Activated CD8-positive, alpha-beta memory T cell treated with anti-CD3 and anti-CD28 coated beads for 24 hours (primary cell): ENCODE measurements at regions not wholly inside any gene's neighbourhood (a gene's known extent, or its start where the extent isn't known, plus 50 kb on each side); places are given as distances from the start of the nearest gene placed in this dataset.

ENCODE experiments used
- DNase-seq: peaks from one replicate; pipeline ENCODE4 v3.0.0-alpha.2; 2020

DNA sequence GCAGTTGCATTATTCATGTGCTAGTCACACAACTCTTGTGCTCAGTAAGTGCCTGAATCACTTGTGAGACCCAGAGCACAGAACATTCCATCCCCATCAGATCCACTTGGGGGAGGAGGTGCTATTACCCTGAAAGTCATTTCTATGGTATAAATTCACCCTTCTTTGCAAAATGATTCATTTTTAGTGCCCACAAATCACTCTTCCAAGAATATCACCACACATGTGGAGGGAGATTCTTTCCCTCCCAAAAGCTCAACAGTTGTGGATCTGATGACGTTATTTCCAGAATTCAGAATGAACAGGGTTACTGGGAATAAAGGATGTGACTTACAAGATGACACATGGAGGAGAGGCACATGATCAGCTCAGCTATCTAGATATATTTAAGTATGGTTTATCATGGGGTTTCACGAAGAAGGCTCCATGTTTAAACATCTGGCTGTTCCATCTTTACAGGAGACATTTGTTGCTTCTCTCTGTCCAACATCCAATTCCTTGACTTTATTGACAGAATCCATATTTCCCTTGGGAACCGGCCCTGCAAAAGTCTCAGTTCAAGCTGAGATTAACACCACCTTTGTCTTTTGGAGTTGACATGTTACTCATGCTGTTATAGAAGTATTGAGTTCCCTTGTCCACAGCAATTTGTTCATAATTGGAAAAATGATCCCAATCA is 214.2 kb upstream of the PROK2 start:
- no peak for DNase-seq

GRCh38 chr3:71997066-71997653 is 212.2 kb upstream of the PROK2 start:
- no peak for DNase-seq

DNA sequence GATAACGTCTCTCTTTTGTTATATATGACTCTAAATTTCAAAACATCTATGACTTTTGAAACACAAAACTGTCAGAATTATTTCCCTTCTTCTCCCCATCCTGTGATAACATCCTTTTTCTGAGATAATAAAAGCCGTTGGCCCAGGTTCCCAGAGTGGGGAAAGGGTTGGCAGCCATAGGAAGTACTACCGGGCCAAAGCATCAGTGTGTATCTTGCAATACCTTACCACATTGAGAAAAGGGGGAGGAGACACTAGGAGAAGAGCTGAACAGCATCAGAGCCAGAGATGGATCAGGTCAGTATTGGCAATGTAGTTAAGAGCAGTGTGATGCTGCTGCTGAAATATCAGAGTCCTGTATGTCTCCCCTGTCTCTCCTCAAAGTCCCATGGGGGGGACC is 210.0 kb upstream of the PROK2 start:
- no peak for DNase-seq

- DNase-seq, result no peak
Observed at GRCh38 chr3:71994203-71994602, 209.3 kb upstream of the PROK2 start.

DNA sequence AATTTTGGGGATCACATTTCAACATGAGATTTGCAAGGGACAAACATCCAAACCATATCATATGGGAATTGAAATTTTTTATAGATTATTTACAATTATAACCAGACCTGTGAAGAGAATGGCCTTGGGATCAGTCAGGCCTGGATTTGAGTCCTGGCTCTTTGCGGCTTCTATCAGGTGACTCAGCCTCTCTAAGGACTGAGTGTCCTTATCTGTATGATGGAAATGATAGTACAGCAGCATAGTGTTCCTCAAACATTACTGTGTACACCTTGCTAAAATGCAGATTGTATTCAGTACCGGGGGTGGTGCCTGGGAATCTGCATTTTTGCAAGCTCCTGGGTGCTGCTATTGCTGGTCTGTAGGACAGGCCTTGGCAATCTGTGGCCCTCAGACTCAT is 206.7 kb upstream of the PROK2 start:
- no peak for DNase-seq

DNA sequence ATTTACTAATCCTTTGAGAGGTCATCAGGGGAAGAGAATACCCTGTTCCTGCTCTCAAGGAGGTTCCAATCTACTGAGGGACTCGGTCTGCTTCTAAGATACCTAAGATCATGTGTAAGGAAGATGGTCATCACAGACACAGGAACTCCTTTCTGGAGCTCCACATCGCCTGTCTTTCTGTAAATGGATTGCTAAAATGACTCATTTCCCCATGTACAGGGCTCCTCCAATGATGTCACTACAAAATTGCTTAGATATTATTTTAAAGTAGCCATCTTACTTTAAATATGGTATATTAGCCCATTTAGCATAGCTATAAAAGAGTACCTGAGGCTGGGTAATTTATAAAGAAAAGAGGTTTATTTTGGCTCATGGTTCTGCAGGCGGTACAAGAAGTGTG is 206.1 kb upstream of the PROK2 start:
- no peak for DNase-seq

DNA sequence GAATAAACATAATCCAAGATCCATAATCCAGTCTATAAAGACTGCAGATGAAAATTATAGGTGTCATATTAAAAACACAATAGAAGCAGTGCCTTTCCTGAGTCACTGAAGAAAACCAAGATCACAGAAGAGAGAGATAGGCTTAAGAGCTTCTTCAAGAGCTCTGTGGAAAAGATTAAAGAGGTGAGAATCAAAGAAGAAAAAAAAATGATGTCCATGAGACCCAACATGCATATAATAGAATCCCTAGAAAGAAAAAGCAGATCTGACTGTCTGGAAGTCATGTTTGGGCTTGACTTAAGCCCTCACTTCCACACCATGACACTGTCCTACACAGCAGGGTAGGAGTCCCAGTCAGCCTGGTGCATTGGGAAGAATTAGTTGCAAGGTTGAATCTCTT is 205.6 kb upstream of the PROK2 start:
- no peak for DNase-seq

- no peak for DNase-seq
Observed at GRCh38 chr3:71989165-71989564, 204.2 kb upstream of the PROK2 start.

DNA sequence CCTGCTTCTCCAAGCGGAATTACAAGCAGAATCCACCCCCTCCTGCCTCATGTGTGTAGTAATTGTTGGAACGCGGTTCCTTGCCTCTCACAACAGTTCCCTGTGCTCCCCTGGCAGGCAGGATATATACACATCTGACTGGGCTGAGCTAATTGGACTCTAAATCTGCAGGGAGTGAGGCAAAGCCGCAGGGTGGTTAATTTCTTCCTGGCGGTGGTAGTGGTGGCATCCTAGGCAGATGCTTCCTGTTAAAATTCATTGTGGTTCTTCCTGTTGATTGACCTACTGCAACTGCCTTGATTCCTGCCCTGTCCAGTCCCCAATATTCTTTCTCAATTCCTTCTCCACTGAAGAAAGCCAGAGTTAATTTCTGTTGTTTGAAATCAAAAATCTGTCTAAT is 202.9 kb upstream of the PROK2 start:
- DNase-seq, result no peak

GRCh38 chr3:71987089-71987735 is 202.3 kb upstream of the PROK2 start:
- no peak for DNase-seq

DNA sequence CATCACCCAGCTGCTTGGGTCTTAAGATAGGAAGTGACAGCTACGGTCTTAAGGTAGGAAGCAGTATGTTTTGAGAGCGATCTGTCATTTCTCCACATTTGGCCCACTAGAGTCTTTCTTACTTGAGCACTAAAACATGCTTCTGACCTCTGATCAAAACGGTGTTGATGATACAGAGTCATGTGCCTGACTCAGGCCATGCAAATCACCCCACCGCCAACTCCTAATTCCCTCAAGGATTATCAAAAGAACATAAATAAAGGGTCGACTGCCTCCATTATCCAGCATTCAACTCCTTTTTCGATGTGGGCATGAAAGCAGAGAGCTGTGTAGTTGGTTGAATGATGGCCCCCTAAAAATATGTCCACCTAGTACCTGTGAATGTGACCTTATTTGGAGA is 201.7 kb upstream of the PROK2 start:
- DNase-seq, result no peak

DNA sequence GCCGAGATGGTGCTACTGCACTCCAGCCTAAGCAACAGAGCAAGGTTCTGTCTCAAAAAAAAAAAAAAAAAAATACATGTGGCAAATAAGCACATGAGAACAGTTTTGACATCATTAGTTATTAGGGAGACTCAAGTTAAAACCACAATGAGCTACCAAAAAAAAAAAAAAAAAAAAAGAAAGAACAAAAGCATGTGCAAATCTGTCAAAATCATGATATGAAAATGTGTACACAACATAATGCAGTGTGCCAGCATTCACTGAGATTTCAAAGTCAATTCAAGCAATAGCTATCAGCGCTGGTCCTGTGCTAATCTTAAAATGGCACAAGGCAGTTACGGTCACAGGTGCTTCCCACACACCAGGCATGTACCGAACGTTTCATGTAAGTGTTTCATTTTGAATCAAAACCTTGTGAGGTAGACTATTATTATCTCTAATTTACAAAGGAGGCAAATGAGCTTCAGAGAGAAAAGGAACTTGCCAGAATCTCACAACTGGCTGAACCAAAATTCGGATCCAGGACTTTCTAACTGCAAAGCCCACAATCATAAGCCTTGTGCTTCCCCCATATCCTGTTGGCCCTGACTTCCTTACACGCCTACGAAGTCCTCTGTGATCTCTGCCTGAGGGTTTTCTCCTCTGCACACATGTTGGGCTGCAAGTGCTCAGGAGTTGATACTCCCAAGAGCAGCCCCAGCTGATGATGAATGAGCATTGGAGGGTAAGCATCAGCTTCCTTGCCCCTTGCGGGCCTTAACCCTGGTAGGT is 200.1 kb upstream of the PROK2 start:
- DNase-seq, result peak; percentile 66

DNA sequence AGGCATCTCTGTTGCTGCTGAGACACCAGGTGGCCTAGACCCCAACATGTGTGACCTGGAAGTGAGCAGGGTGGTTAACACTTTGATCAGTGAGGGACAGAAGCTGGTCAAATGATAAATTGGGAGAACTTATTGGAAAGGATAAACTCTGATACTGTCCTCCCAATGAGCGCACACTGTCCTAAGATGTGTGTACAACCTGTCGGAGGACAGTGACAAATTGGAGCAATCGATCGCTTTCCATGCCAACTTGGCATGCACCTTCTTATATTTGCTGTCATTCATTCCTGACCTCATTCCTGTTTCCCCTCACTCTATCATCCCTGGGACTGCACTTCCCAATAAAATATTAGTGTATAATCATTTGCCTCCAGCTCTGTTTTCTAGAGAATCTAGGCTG is 198.7 kb upstream of the PROK2 start:
- DNase-seq, result no peak

DNA sequence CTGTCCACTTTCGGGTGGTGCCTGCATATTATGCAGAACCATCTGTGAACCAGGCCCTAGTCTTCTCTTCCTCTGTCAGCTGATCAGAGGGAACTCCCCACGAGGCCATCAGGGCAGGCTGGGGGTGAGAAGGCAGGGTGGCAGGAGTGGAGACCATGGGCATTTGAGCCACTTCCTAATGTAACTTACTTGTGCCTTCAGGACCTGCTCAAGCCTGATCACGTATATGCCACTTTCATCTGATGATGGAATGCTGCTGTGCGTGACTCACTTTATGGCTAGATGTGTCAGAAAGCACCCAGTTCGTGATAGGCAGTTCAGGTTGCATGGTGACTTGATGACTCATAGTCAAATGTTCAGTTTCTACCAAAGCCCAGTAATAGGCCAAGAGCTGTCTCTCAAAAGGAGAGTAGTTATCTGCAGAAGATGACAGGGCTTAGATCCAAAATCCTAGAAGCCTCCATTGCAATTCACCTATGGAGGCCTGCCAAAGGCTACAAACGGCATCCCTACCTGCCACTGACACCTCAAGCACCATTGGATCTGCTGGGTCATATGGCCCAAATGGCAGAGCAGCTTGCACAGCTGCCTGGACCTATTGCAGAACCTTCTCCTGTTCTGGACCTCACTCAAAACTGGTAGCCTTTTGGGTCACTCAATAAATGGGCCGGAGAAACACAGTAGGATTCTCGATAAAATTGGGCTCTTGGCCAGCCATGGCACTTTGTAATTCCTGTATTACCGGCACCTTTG is 197.7 kb upstream of the PROK2 start:
- DNase-seq, result peak; percentile 75

DNA sequence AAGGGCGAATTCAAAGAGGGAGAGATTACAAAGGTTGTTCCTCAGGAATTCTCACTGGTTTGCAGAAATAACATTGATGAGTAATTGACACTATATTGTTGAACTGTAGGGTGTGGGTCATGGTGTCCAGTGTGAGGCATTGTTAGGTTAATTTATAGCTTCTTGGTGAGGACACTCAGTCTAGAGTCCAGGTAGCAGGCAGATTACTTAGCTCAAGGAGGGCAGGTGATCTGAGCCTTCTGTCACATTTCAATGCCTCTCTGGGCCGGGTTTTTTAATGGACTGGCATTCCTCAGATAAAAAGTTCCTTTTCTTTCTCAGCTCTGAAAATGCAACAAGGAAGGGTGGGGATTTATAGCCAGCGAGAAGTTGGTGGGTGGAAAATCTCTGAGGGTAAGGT is 194.2 kb upstream of the PROK2 start:
- DNase-seq, result no peak

GRCh38 chr3:71978150-71978721 is 193.3 kb upstream of the PROK2 start:
- no peak for DNase-seq

GRCh38 chr3:71977525-71977924 is 192.6 kb upstream of the PROK2 start:
- no peak for DNase-seq

- DNase-seq, result no peak
Observed at GRCh38 chr3:71975573-71975972, 190.6 kb upstream of the PROK2 start.

DNA sequence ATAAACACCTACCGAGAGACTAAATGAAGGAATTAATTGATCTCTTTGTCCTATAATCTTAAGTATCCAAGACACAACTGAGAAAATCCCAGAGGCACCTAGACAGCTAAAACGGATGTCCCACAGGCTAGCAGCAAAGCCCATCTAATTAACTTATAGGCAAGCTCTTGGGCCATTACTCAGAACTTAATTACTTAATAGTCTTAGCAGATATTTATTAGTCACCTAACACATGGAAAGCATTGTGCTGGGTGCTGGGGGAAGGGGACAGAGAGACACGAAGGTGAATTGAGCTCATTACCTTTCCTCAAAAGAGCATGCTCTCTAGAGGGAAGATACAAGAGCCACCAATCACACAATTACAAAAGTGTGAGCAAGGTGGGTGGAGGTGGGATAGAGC is 189.8 kb upstream of the PROK2 start:
- DNase-seq, result no peak

DNA sequence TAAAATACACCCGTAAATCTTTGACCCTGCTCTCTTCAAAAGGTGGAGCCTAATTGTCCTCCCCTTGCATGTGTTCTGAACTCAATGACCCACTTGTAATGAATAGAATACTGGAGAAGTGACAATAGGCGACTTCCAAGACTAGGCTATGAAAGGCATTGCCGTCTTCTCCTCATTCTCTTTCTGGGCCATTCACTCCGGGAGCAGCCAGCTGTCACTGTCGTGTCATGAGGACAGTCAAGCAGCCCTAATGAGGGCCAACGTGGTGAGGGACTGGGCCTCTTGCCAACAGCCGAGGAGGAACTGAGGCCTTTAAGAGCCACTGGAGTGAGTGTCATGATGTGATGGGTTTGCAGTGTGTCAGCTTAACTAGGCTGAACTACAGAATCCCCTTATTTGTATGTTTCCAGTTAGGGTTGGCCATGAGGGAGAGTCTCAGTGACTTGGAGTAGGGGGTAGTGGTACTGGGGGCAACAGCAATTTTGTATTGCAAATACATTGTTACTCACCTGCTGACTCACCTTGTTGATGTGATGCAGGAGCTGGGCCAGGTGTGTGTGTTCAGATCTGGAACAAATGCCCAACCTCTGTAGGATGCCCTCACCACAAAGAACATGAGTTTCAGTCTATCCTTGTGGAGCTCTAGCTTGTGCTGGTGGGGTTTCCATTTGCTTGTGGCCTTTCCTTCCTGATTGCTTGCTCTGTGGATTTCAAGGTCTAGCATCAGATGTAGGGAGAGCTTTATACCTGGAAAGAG is 188.5 kb upstream of the PROK2 start:
- no peak for DNase-seq

GRCh38 chr3:71972031-71972430 is 187.1 kb upstream of the PROK2 start:
- DNase-seq, result no peak

- DNase-seq, result no peak
Observed at GRCh38 chr3:71968544-71968943, 183.6 kb upstream of the PROK2 start.
